Tibial artery (tissue), 4 donors: ENCODE measurements at regions not wholly inside any gene's neighbourhood (a gene's known extent, or its start where the extent isn't known, plus 50 kb on each side); places are given as distances from the start of the nearest gene placed in this dataset.

Experiments
- DNase-seq, 2 donors: peaks; one replicate each; pipeline ENCODE4 v3.0.0-alpha.2; 2019
- H3K27ac ChIP-seq, 2 donors: fragments of 200-600 bp; sonication (generic) in 1 of 2; 1 replicate in 1 of 2; 2 replicates in 1 of 2; pipeline ENCODE4 v1.5.1; 2018 to 2019; ENCODE audit warnings: mild to moderate bottlenecking in 1 of 2
- H3K27me3 ChIP-seq, 2 donors: fragments of 200-600 bp; sonication (generic) in 1 of 2; one replicate each; pipeline versions ENCODE4 v1.5.1 to v1.6.0; 2016 to 2019
- H3K36me3 ChIP-seq, 3 donors: fragments of 200-600 bp; sonication (generic) in 2 of 3; one replicate each; pipeline ENCODE4 v1.5.1; 2016 to 2019; ENCODE audit warnings: mild to moderate bottlenecking in 2 of 3
- H3K4me1 ChIP-seq, 4 donors: fragments of 200-600 bp; sonication (generic) in 2 of 4; 1 replicate in 3 of 4; 2 replicates in 1 of 4; pipeline ENCODE4 v1.5.1; 2016 to 2019
- H3K4me3 ChIP-seq, 2 donors: fragments of 200-600 bp; sonication (generic) in 1 of 2; 1 replicate in 1 of 2; 2 replicates in 1 of 2; pipeline ENCODE4 v1.5.1; 2018 to 2019; ENCODE audit warnings: mild to moderate bottlenecking in 2 of 2
- H3K9me3 ChIP-seq, 3 donors: fragments of 200-600 bp; sonication (generic) in 1 of 3; one replicate each; pipeline ENCODE4 v1.5.1; 2016 to 2019
- CTCF ChIP-seq, 2 experiments: fragments of 200-600 bp in 1 of 2; fragments of 450-650 bp in 1 of 2; IDR thresholded peaks; one replicate each; pipeline ENCODE4 v1.5.1; 2017 to 2019; ENCODE audit warnings: antibody characterized with exemption in 2 of 2, mild to moderate bottlenecking in 1 of 2, moderate library complexity in 1 of 2
- intact Hi-C: fragments of 100-400 bp; cut with DNase I; formaldehyde crosslinking; loops from one replicate; pipeline ENCODE4 v1.15.0; 2023; ENCODE audit warnings: low total_unique reads

DNA sequence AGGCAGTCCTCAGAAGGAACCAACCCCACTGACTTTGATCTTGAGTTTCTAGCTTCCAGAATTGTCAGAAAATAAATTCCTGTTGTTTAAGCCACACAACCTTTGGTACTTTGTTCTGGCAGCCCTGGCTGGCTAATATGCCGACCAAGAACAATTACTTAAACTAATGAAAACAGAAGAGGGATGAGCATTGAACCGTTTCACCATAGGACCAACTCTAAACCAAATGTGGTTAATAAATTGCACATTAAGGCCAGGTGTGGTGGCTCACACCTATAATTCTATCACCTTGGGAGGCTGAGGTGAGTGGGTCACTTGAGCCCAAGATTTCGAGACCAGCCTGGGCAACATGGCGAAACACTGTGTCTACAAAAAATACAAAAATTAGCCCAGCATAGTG is 160.9 kb upstream of the RAI14 start:
- Histone ChIP-seq H3K27ac (no peak overlapping the region), H3K4me3 (no peak overlapping the region), H3K36me3 (no peaks in the 10 kb centered on the region), H3K9me3 (no peaks in the 10 kb centered on the region), H3K27me3 (no peaks in the 10 kb centered on the region), H3K4me1 (peaks cover 0 to 62% (median 51%) of the 10 kb centered on the region in 4 donors)
- no peak for DNase-seq
- no peak for TF ChIP-seq CTCF (IDR thresholded peaks at IDR 0.05)
- intact Hi-C loops = no loop called here

GRCh38 chr5:34496260-34496691 is 159.9 kb upstream of the RAI14 start:
- no peaks in the 10 kb centered on the region for H3K27me3 ChIP-seq
- H3K9me3 ChIP-seq = no peaks in the 10 kb centered on the region
- TF ChIP-seq CTCF (IDR thresholded peaks at IDR 0.05) = peak in 1 of 2 experiments; percentile 24
- H3K27ac ChIP-seq = peak overlapping the region; percentile 72 to 81
- peak overlapping the region in 1 of 2 donors; percentile 6 for H3K4me3 ChIP-seq
- intact Hi-C loops = no loop called here
- peaks cover 0 to 62% (median 44%) of the 10 kb centered on the region in 4 donors for H3K4me1 ChIP-seq
- peak in 1 of 2 donors; percentile 68 for DNase-seq
- no peaks in the 10 kb centered on the region for H3K36me3 ChIP-seq

DNA sequence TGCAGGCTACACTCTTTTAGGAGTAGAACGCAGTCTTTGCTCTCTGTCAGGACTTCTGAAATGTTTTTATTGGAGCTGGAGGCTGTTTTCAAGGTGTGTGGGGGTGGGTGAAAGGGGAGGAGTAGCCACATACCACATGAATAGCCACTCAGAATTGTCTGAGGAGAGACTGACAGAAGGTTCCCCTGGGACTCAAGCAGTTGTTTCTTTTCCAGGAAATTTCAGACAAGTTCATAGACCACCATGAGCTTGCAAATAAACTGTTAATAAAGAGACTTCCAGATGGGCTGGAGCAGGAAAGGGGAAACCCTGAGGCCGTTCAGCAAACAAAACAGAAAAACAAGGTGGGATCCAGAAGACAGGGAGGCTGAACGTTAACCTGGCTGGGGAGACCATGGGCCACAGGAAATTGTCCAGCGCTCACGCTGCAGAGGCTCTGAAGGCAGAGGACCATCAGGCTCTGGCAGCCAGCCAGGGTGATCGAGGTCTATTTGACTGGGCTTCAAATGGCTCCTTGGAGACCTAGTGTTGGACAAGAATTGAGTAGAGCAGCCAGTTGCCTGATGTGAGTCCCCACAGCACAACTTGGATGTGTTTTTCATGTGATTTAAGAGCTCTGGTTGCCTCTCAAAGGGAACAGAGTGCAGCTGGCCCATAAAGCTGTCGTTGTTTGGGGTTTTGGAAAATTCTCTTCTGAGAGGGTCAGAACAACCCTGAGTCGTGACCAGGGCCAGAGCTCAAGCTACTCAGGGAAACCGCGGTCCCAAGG is 159.2 kb upstream of the RAI14 start:
- Histone ChIP-seq H3K4me3 (peak overlapping the region in 1 of 2 donors; percentile 6), H3K27me3 (no peaks in the 10 kb centered on the region), H3K36me3 (no peaks in the 10 kb centered on the region), H3K4me1 (peaks cover 0 to 61% (median 40%) of the 10 kb centered on the region in 4 donors), H3K27ac (peak overlapping the region; percentile 72 to 81), H3K9me3 (no peaks in the 10 kb centered on the region)
- peak; percentile 84 to 91 for DNase-seq
- intact Hi-C loops = no loop called here
- no peak for TF ChIP-seq CTCF (IDR thresholded peaks at IDR 0.05)

DNA sequence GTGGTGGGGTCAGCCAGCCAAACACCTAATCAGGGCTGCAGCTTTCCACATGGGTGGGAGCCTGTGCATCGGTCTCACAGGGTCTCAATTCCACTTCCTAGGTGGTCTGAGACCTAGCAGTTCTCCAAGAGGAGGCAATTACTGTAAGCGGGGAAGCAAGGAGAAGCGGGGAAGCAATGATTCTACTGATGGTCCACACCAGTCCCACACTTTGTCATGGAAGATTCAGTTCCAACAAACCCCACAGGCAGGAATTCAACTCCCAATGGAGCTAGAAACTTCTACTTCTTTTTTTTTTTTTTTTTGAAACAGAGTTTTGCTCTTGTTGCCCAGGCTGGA is 158.7 kb upstream of the RAI14 start:
- intact Hi-C loops = no loop called here
- Histone ChIP-seq H3K36me3 (no peaks in the 10 kb centered on the region), H3K4me1 (peaks cover 0 to 67% (median 41%) of the 10 kb centered on the region in 4 donors), H3K27ac (peak overlapping the region; percentile 72 to 81), H3K4me3 (no peak overlapping the region), H3K27me3 (no peaks in the 10 kb centered on the region), H3K9me3 (no peaks in the 10 kb centered on the region)
- DNase-seq = no peak
- no peak for TF ChIP-seq CTCF (IDR thresholded peaks at IDR 0.05)

GRCh38 chr5:34498572-34498971 is 157.6 kb upstream of the RAI14 start:
- Histone ChIP-seq H3K9me3 (no peaks in the 10 kb centered on the region), H3K27me3 (no peaks in the 10 kb centered on the region), H3K36me3 (no peaks in the 10 kb centered on the region), H3K4me1 (peaks cover 0 to 78% (median 51%) of the 10 kb centered on the region in 4 donors), H3K27ac (peak overlapping the region; percentile 72 to 81), H3K4me3 (no peak overlapping the region)
- intact Hi-C loops = no loop called here
- no peak for DNase-seq
- TF ChIP-seq CTCF (IDR thresholded peaks at IDR 0.05) = no peak
